Spleen (tissue), 11 donors: ENCODE measurements at regions not wholly inside any gene's neighbourhood (a gene's known extent, or its start where the extent isn't known, plus 50 kb on each side); places are given as distances from the start of the nearest gene placed in this dataset.

Experiments used
- DNase-seq: peaks from one replicate; pipeline ENCODE4 v3.0.0-alpha.2; 2020
- H3K27ac ChIP-seq, 8 donors: fragments of 200-600 bp; sonication (generic) in 7 of 8; 1 replicate in 4 of 8; 2 replicates in 4 of 8; pipeline versions ENCODE4 v1.5.0 to v1.8.0; 2016 to 2021; ENCODE audit warnings: inconsistent platforms in 4 of 8, mild to moderate bottlenecking in 4 of 8, moderate library complexity in 1 of 8
- H3K27me3 ChIP-seq, 7 donors: fragments of 200-600 bp; sonication (generic) in 6 of 7; replicated peaks in 1 of 7; 1 replicate in 4 of 7; 2 replicates in 3 of 7; pipeline versions ENCODE4 v1.5.0 to v1.8.0; 2016 to 2021; ENCODE audit warnings: inconsistent platforms in 3 of 7, mild to moderate bottlenecking in 1 of 7
- H3K36me3 ChIP-seq, 6 donors: fragments of 200-600 bp; sonication (generic) in 5 of 6; 1 replicate in 4 of 6; 2 replicates in 2 of 6; pipeline versions ENCODE4 v1.5.0 to v1.8.0; 2016 to 2021; ENCODE audit warnings: inconsistent platforms in 2 of 6
- H3K4me1 ChIP-seq, 6 donors: fragments of 200-600 bp; sonication (generic) in 5 of 6; 1 replicate in 3 of 6; 2 replicates in 3 of 6; pipeline versions ENCODE4 v1.5.0 to v1.8.0; 2016 to 2021; ENCODE audit warnings: inconsistent platforms in 3 of 6
- H3K4me3 ChIP-seq, 8 donors: fragments of 200-600 bp; sonication (generic) in 7 of 8; 1 replicate in 4 of 8; 2 replicates in 4 of 8; pipeline versions ENCODE4 v1.5.0 to v1.8.0; 2016 to 2021; ENCODE audit warnings: inconsistent platforms in 4 of 8, mild to moderate bottlenecking in 4 of 8, moderate library complexity in 2 of 8
- H3K9me3 ChIP-seq, 8 donors: fragments of 200-600 bp; sonication (generic) in 7 of 8; 1 replicate in 4 of 8; 2 replicates in 4 of 8; pipeline versions ENCODE4 v1.5.0 to v1.8.0; 2016 to 2021; ENCODE audit warnings: inconsistent platforms in 4 of 8
- POLR2A ChIP-seq, 3 donors: fragments of 450-650 bp; IDR thresholded peaks; one replicate each; pipeline ENCODE4 v1.5.1; 2017; ENCODE audit warnings: antibody characterized with exemption in 3 of 3, mild to moderate bottlenecking in 1 of 3
- POLR2AphosphoS5 ChIP-seq, 3 donors: sonication (generic); formaldehyde crosslinking; IDR thresholded peaks; one replicate each; pipeline ENCODE4 v1.5.1; 2017; ENCODE audit warnings: antibody characterized with exemption in 3 of 3
- WGBS, 5 donors: extraction: QIAGEN DNeasy Blood & Tissue Kit in 3 of 5; methylation state at CpG; one replicate each; pipeline versions ENCODE4 v1.1.5 to v1.1.7; 2013 to 2018; 5-methylcytosine and 5-hydroxymethylcytosine counted together
- intact Hi-C: fragments of 100-400 bp; cut with DNase I; formaldehyde crosslinking; loops from one replicate; pipeline ENCODE4 v1.15.0; 2023; ENCODE audit warnings: low total_unique reads
- TF ChIP-seq, protein P1 (sequence below), 11 experiments: fragments of 200-600 bp in 7 of 11; fragments of 450-650 bp in 4 of 11; sonication (generic) in 4 of 11; IDR thresholded peaks in 8 of 11; conservative IDR thresholded peaks in 3 of 11; 1 replicate in 7 of 11; 2 replicates in 4 of 11; pipeline versions ENCODE4 v1.4.0 to v1.8.0; 2016 to 2021; ENCODE audit warnings: antibody characterized with exemption in 11 of 11, inconsistent platforms in 4 of 11, mild to moderate bottlenecking in 1 of 11
- donor health status: healthy with polysubstance abuse.
- donor health status: DM: no; HTN: no; CAD: no; lungs with moderate emphysema.
- donor health status: DM: no; HTN: no; CAD: no.
- donor health status: Bipolar disorder and iron deficiency.
- donor health status: healthy.
- donor health status: DM: no; HTN: no; CAD: no.
- donor health status: DM: yes; HTN: yes; CAD: no.

DNA sequence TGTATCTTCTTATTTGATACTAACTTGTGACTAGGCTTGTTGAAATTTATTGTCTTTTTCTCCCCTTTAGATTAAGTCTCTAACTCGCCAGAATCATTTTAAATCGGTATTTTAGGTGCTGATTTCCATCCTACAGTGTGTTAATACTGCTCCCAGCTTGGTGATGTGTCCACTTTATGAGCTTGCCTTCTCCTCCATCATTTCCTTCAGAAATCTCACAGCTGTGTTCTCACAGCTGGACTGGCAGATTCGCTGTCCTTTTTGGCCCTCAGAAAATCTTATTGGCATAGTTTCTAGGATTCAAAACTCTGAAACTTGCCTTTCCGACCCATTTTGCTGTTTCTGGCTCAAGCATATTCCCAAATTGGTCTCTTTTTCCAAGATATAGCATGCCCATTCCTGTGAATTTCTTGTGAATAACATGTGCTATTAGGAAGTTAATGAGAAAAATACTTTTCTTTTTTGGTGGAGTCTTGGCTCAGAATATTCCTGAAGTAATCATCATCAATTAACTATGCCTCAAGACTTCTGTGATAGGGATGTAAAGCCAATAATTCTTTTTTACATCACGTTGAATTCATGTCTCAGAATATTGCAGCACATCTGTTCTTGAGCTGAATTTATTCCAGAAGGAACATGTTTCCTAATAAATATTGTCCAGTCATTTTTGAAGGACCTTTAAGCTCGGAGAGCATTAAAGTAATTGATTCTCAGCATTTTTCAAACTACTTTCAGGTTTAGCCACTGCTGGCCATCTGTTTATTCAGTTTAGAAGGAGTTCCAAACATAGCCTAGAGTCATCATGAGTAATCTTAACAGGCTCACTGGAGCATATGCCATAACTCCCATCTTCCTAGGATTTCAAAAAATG, 50.0 kb upstream of the USP44 start:
- Histone ChIP-seq H3K4me3 (no peak overlapping the region), H3K36me3 (no peaks in the 10 kb centered on the region), H3K27ac (no peak overlapping the region), H3K9me3 (no peaks in the 10 kb centered on the region), H3K27me3 (no peaks in the 10 kb centered on the region), H3K4me1 (no peaks in the 10 kb centered on the region)
- 67 to 78% (median 77%) methylated on average over 5 to 6 of the region's 6 CpGs for WGBS, 5 donors
- no peak for DNase-seq
- intact Hi-C loops = no loop called here
- TF ChIP-seq POLR2A (IDR thresholded peaks at IDR 0.05) (no peak), POLR2AphosphoS5 (IDR thresholded peaks at IDR 0.05) (no peak)
- TF ChIP-seq, protein P1, sequence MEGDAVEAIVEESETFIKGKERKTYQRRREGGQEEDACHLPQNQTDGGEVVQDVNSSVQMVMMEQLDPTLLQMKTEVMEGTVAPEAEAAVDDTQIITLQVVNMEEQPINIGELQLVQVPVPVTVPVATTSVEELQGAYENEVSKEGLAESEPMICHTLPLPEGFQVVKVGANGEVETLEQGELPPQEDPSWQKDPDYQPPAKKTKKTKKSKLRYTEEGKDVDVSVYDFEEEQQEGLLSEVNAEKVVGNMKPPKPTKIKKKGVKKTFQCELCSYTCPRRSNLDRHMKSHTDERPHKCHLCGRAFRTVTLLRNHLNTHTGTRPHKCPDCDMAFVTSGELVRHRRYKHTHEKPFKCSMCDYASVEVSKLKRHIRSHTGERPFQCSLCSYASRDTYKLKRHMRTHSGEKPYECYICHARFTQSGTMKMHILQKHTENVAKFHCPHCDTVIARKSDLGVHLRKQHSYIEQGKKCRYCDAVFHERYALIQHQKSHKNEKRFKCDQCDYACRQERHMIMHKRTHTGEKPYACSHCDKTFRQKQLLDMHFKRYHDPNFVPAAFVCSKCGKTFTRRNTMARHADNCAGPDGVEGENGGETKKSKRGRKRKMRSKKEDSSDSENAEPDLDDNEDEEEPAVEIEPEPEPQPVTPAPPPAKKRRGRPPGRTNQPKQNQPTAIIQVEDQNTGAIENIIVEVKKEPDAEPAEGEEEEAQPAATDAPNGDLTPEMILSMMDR (IDR thresholded peaks at IDR 0.05 in 8 of 11, conservative IDR thresholded peaks at IDR 0.05 in 3 of 11) = no peak
